Transverse colon (tissue), 4 donors: ENCODE measurements at regions not wholly inside any gene's neighbourhood (a gene's known extent, or its start where the extent isn't known, plus 50 kb on each side); places are given as distances from the start of the nearest gene placed in this dataset.

Experiments used
- EP300 ChIP-seq: sonication (generic); formaldehyde crosslinking; IDR thresholded peaks from one replicate; pipeline ENCODE4 v1.6.1; 2017; ENCODE audit warnings: antibody characterized with exemption, low read depth
- POLR2A ChIP-seq: fragments of 450-650 bp; IDR thresholded peaks from one replicate; pipeline ENCODE4 v1.6.1; 2016; ENCODE audit warnings: antibody characterized with exemption, mild to moderate bottlenecking, moderate library complexity
- POLR2AphosphoS5 ChIP-seq, 3 donors: sonication (generic); formaldehyde crosslinking; IDR thresholded peaks; one replicate each; pipeline ENCODE4 v1.6.1; 2016; ENCODE audit warnings: antibody characterized with exemption in 3 of 3
- TF ChIP-seq, protein P1 (sequence below), 5 experiments: fragments of 200-600 bp in 3 of 5; fragments of 450-650 bp in 2 of 5; sonication (generic) in 3 of 5; IDR thresholded peaks; 1 replicate in 2 of 5; 2 replicates in 3 of 5; pipeline ENCODE4 v1.5.1; 2016 to 2017; ENCODE audit warnings: antibody characterized with exemption in 5 of 5, inconsistent platforms in 3 of 5, mild to moderate bottlenecking in 2 of 5, moderate library complexity in 1 of 5

GRCh38 chr15:26095710-26096330 is 232.7 kb upstream of the ATP10A start:
- TF ChIP-seq, protein P1, sequence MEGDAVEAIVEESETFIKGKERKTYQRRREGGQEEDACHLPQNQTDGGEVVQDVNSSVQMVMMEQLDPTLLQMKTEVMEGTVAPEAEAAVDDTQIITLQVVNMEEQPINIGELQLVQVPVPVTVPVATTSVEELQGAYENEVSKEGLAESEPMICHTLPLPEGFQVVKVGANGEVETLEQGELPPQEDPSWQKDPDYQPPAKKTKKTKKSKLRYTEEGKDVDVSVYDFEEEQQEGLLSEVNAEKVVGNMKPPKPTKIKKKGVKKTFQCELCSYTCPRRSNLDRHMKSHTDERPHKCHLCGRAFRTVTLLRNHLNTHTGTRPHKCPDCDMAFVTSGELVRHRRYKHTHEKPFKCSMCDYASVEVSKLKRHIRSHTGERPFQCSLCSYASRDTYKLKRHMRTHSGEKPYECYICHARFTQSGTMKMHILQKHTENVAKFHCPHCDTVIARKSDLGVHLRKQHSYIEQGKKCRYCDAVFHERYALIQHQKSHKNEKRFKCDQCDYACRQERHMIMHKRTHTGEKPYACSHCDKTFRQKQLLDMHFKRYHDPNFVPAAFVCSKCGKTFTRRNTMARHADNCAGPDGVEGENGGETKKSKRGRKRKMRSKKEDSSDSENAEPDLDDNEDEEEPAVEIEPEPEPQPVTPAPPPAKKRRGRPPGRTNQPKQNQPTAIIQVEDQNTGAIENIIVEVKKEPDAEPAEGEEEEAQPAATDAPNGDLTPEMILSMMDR (IDR thresholded peaks at IDR 0.05): no peak
- TF ChIP-seq POLR2A (no peak), POLR2AphosphoS5 (IDR thresholded peaks at IDR 0.05) (no peak), EP300 (no peak)
